Kidney (tissue), 13 donors: ENCODE measurements at regions not wholly inside any gene's neighbourhood (a gene's known extent, or its start where the extent isn't known, plus 50 kb on each side); places are given as distances from the start of the nearest gene placed in this dataset.

Experiments
- DNase-seq, 5 donors: peaks; one replicate each; pipeline ENCODE4 v3.0.0-alpha.2; 2013 to 2020
- FAIRE-seq: peaks from 2 replicates; lab custom pipeline; 2012; peaks lifted over from hg19 to GRCh38; lab: Jason Lieb, UNC
- H3K27ac ChIP-seq, 2 donors: one replicate each; pipeline ENCODE4 v1.7.0; 2013; ENCODE audit warnings: low read depth in 2 of 2, low read length in 2 of 2, inconsistent platforms in 1 of 2
- H3K27me3 ChIP-seq: one replicate; pipeline ENCODE4 v1.7.1; 2013; ENCODE audit warnings: low read length, inconsistent platforms; ENCODE audit not compliant: control insufficient read depth, insufficient read depth
- H3K36me3 ChIP-seq, 3 donors: one replicate each; pipeline versions ENCODE4 v1.7.0 to v1.7.1; 2013; ENCODE audit warnings: low read length in 3 of 3, control low read depth in 1 of 3, inconsistent platforms in 1 of 3; ENCODE audit not compliant: insufficient read depth in 3 of 3, control insufficient read depth in 2 of 3
- H3K4me1 ChIP-seq, 3 donors: one replicate each; pipeline versions ENCODE4 v1.7.0 to v1.7.1; 2013; ENCODE audit warnings: low read length in 3 of 3, inconsistent platforms in 1 of 3, low read depth in 1 of 3; ENCODE audit not compliant: control insufficient read depth in 2 of 3, insufficient read depth in 2 of 3
- H3K4me3 ChIP-seq, 3 donors: one replicate each; pipeline versions ENCODE4 v1.7.0 to v1.8.1; 2013; ENCODE audit warnings: low read length in 3 of 3, control low read depth in 1 of 3, inconsistent platforms in 1 of 3
- H3K9ac ChIP-seq, 3 donors: one replicate each; pipeline versions ENCODE4 v1.7.0 to v1.7.1; 2013; ENCODE audit warnings: low read length in 3 of 3, control low read depth in 1 of 3, inconsistent platforms in 1 of 3
- H3K9me3 ChIP-seq, 3 donors: one replicate each; pipeline versions ENCODE4 v1.7.0 to v1.7.1; 2013; ENCODE audit warnings: low read length in 3 of 3, control low read depth in 1 of 3, inconsistent platforms in 1 of 3; ENCODE audit not compliant: control insufficient read depth in 2 of 3, insufficient read depth in 1 of 3
- CTCF ChIP-seq: IDR thresholded peaks from 3 replicates; pipeline ENCODE4 v1.5.1; 2012; ENCODE audit warnings: mild to moderate bottlenecking, moderate library complexity, borderline replicate concordance; ENCODE audit not compliant: insufficient read depth; ENCODE audit errors: extremely low read depth
- intact Hi-C: fragments of 100-400 bp; cut with DNase I; formaldehyde crosslinking; loops from one replicate; pipeline ENCODE4 v1.11.1; 2022
- donor health status: control.
- donor health status: control.
- donor health status: control.
- donor health status: control.
- donor health status: control.
- donor health status: DM: yes; HTN: yes; CAD: no.
- donor health status: Normal renal cell carcinoma (clear cell type).

GRCh38 chr1:91591175-91591974, 90.7 kb downstream of the CDC7 start:
- H3K4me1 ChIP-seq = peaks cover 0 to 4% (median 0%) of the 10 kb centered on the region in 3 donors
- H3K9ac ChIP-seq = no peak overlapping the region
- DNase-seq = peak in 1 of 5 donors; percentile 47
- H3K27ac ChIP-seq = no peak overlapping the region
- H3K9me3 ChIP-seq = no peaks in the 10 kb centered on the region
- intact Hi-C loops = no loop called here
- TF ChIP-seq CTCF = no peak
- no peaks in the 10 kb centered on the region for H3K36me3 ChIP-seq
- no peaks in the 10 kb centered on the region for H3K27me3 ChIP-seq
- FAIRE-seq = no peak
- H3K4me3 ChIP-seq = no peak overlapping the region

DNA sequence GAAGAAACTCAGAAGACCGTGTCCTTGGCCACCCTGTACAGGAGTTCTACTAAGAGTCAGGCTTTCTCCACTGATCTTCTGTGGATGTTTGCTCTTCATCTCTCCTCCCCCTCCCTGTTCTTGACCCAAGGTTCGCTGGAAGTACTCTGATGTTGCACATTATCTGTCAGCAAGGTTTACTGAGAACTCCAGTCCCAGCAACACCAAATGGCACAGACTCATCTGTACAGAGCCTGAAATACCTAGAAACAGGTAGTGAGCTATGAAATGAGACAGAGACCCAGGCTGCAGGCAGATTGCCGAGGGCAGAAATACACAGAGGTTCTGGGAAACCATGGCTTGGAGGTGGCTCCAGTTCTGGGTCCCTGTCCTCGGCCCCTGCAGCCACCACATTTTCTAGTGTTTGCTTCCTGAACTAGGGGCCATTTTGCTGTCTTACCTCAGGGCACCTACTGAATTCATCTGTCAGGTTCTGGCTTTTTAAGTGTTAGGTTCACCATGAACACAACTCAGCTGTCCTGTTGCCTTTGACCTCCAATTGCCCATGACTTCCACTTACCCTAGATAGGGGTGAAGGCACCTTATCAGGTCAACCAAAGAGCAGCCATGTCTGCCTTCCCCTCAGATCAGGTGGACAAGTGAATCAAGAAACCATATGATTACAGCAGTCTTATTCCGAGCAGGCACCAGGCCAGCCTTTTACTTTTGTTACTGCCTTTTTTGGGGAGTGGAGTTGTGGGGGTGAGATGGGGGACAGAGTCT, 92.2 kb downstream of the CDC7 start:
- intact Hi-C loops = no loop called here
- H3K27me3 ChIP-seq = no peaks in the 10 kb centered on the region
- H3K4me3 ChIP-seq = no peak overlapping the region
- no peaks in the 10 kb centered on the region for H3K36me3 ChIP-seq
- FAIRE-seq = no peak
- H3K27ac ChIP-seq = no peak overlapping the region
- no peak for DNase-seq
- peaks cover 0 to 4% (median 0%) of the 10 kb centered on the region in 3 donors for H3K4me1 ChIP-seq
- H3K9me3 ChIP-seq = no peaks in the 10 kb centered on the region
- TF ChIP-seq CTCF = no peak
- no peak overlapping the region for H3K9ac ChIP-seq

DNA sequence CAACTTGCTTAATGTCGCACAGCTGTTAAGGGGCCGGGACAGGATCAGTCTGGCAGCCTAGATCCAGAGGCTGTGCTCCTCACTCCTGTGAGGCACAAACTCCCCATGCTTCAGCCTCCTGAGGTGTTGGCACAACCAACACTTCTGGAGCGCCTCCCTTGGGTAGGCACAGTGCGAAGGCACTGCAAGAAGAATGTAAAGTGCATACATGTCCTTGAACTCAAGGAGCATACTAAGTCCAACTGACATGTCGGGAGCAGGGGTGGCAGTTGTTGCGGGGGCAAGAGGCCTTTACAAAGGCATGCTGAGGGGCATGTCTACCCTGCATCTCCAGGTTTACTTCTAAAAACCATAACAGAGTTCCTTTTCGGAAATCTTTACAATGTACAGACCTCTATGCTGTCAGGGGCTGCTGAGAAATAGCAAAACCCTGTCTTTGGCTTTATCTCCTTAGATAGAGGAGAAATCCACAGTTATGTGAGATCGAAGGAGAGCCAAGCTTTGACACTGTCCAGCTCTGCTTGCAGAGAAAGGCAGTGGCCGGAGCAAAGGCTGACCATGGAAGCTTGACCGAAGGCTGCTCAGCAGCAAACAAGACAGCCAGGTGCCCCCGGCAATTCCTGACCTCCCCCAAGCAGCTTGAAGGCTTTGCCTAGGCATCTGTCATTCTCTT, 93.9 kb downstream of the CDC7 start:
- intact Hi-C loops = no loop called here
- Histone ChIP-seq H3K9ac (no peak overlapping the region), H3K36me3 (no peaks in the 10 kb centered on the region), H3K4me1 (no peaks in the 10 kb centered on the region), H3K27ac (no peak overlapping the region), H3K4me3 (no peak overlapping the region), H3K27me3 (no peaks in the 10 kb centered on the region), H3K9me3 (no peaks in the 10 kb centered on the region)
- DNase-seq (no peak), FAIRE-seq (no peak)
- TF ChIP-seq CTCF = no peak
